HG03097 (cell line): ENCODE measurements at regions not wholly inside any gene's neighbourhood (a gene's known extent, or its start where the extent isn't known, plus 50 kb on each side); places are given as distances from the start of the nearest gene placed in this dataset.

Experiments used
- ATAC-seq: cut with Tn5 transposase; IDR thresholded peaks from one replicate; pipeline ENCODE4 v1.9.1; 2021; ENCODE audit not compliant: unreplicated experiment, low FRiP score

- no peak for ATAC-seq
Measured at GRCh38 chr21:28758042-28758882, 234.4 kb downstream of the LTN1 start.

DNA sequence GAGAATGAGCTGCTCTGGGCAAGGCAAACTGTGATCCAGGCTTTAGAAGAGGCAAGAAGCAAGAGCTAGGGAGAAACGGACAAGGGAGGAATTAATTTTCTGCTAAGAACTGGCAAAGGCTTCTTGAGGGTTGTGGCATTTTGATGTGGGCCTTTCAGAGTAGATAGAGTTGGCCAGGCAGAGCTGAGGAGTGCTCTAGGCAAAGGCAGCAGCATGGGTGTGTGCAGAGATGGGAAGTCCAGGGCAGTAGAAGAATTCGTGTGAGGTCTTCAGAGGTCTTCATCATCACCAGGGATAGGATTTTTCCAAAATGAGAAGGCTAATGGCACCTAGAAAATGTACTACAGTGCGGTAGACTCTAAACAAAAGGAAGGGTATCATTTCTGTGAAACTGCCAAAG is 237.8 kb downstream of the LTN1 start:
- ATAC-seq: no peak

DNA sequence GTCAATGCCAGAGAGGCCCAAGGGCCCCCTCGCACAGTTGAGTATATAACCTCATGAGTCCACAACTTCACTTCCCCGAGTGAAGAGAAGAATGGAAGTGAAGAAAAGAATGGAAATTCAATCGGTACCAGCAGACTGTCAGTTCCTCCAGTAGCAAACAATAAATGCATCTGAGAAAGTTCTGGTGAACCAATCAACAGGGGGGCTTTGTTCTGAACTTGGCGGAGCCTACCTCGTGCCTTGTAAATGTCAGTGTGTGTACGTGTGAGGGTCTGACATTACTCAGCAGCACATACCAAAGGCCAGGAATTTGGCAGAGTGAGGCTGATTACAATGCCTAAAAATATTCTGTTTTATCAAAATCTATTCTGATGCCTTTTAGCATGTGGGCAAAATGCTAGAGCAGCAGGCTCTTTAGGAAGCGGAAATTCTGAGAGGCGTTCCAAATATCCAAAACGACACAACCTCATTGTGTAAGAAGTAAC is 238.5 kb downstream of the LTN1 start:
- no peak for ATAC-seq

DNA sequence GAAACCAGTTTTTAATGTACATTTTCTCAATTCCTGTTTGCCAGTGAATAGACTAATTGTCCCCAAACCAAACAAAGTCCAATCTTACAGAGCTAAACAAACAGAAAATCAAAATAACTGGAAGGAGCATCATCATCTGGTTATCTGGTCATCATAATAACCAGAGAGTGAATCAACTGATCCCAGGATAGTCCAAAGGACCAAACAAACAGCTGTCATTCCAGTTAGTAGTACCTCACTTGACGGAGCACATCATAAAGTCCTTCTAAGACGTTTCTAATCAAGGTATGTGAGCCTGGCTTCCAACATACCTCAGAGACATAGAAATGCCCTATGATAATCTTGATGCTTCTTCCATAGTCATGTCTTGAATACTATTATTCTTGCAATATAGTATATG is 240.5 kb downstream of the LTN1 start:
- no peak for ATAC-seq

DNA sequence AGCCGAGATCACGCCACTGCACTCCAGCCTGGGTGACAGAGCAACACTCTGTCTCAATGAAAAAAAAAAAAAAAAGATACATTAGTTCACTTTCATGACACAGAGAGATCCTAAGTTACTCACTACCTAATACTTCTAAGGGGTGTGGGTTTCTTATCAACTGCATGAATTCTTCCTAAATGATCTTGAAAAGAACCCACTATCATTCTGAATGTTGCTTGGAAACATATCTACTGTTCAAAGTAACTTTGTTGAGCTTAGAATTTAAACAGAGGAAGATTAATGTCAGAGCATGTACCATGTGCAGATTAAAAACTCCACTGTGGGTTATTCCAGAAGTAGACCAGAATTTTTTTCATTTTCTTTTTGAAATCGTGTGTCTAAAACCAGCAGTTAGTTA is 241.5 kb downstream of the LTN1 start:
- ATAC-seq: no peak

DNA sequence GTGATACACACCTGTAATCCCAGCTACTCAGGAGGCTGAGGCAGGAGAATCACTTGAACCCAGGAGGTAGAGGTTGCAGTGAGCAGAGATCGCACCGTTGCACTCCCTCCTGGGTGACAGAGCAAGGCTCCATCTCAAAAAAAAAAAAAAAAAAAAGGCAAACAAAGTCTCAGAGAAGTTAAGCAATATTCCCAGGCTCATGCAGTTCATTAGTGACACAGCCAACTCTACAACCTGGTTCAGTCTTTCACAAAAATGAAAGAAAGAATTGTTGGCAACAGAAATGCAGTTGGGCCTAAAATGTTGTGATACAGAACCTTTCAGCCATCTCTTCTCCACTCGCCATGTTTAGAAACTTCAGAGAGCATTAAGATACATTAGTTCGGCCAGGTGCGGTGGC is 242.1 kb downstream of the LTN1 start:
- no peak for ATAC-seq

DNA sequence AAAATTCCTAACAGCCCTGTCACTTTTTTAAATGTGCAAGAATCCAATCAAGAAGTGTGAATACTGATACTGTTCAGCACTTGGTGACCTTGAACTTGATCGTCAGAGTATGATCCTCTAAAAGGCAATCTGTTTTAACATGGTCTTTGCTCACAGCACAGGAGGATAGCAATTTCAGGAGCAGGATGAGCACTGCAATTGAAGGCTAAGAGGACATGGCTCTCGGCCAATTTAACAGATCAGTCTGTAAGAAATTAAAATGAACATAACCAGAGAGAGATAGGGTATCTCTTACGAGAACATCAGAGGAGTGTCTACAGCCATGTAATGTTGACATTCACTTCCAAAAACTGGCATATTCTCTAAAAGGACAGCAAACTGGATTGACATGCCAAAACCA is 243.1 kb downstream of the LTN1 start:
- no peak for ATAC-seq

GRCh38 chr21:28747464-28747863 is 245.2 kb downstream of the LTN1 start:
- no peak for ATAC-seq

GRCh38 chr21:28746166-28746565 is 246.5 kb downstream of the LTN1 start:
- ATAC-seq: no peak

GRCh38 chr21:28745131-28746016 is 247.3 kb downstream of the LTN1 start:
- ATAC-seq: peak; percentile 84

DNA sequence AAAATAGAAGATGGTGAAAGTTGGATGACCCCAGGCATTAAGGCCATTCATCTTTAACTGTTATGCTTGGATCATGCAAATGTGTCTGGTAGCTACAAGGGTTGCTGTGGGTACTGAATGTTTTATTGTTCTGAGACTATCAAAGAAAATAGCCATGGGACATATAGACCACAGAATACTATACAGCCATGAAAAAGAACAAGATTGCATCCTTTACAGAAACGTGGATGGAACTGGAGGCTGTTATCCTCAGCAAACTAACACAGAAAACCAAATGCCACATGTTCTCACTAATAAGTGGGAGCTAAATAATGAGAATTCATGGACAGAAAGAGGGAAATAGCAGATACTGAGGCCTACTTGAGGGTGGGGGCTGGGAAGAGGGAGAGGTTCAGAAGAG is 249.0 kb downstream of the LTN1 start:
- no peak for ATAC-seq

- ATAC-seq: no peak
Measured at GRCh38 chr21:28742527-28742926, 250.2 kb downstream of the LTN1 start.

- no peak for ATAC-seq
Measured at GRCh38 chr21:28740125-28740524, 252.6 kb downstream of the LTN1 start.

DNA sequence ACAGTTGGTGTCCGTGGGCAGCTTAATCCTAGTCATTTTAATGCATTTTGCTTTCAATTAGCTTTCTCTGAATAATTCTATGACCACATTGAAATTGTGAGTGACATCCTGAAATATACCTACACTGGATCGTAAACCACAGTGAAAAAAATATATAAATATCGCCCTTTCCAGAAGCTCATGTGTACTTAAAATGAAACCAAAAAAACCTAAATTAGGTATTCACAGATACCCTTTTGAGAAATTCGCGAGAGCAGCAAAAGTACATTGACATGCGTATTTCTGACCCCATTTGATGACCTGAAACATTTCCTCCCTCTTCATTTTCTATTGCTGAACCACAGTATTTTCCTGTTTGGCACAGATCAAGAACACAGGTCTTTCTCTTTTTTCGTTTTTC is 253.8 kb downstream of the LTN1 start:
- no peak for ATAC-seq

- no peak for ATAC-seq
Measured at GRCh38 chr21:28738420-28738704, 254.3 kb downstream of the LTN1 start.

DNA sequence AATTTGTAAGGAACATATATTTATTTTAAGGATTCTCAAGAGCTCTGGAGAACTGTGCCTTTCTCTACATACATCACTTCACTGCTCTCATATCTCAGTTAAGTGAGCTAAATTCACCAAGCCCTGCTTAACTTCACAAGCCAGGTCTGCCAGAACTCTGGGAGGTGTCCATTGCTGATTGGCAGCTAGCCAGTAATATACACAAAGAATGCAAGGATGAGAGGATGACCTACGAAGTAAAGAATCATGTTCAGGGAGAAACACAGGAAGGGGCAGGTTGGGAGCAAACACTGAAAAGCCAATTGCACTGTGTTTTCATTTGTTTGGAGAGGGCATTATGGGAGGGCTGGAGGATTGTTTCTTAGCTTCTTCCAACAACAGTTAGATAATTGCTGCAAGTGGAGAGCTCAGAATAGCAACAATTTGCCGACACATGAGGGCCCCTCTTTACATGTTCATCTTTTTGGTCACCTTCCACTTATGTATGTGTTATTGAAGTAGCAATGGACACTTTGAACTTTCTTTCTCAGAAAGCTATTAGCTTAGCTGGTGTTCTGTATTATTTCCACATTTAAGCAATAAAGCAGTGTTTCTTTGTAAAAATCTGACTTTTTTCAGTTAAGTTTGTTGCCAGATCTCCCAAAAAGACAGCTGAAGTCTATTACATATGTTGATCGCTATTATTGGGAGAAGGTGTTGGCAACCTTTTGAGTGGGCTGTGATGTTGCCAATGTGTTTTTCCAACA is 254.8 kb downstream of the LTN1 start:
- ATAC-seq: no peak

DNA sequence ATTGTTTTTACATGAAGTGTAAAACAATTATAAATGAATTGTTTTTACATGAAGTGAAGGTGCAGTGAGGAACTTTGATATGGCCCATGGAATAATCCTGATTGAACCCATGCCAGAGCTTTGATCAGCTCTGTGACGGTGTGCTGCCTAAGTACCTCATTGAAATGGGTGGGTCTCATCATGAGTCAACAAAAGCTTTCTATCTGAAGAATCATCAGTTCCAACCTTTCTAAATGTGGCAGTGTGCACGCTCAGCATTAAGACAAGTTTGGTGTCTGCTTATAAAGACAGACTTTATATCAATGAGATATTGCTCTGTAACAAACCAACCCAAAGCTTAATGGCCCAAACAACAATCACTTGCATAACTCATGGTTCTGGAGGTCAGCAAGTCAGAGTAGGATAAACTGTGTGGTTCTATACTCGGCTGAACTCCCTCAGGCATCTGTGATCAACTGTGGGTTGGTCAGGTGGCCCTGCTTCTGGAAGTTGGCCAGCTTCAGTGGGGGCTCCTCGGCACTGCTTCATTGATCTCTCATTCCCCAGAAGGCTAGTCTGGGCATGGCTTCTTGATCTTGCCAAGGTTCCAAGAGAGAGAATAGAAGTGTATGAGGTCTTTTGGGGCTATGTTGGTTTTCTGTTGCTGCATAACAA is 258.0 kb downstream of the LTN1 start:
- no peak for ATAC-seq

DNA sequence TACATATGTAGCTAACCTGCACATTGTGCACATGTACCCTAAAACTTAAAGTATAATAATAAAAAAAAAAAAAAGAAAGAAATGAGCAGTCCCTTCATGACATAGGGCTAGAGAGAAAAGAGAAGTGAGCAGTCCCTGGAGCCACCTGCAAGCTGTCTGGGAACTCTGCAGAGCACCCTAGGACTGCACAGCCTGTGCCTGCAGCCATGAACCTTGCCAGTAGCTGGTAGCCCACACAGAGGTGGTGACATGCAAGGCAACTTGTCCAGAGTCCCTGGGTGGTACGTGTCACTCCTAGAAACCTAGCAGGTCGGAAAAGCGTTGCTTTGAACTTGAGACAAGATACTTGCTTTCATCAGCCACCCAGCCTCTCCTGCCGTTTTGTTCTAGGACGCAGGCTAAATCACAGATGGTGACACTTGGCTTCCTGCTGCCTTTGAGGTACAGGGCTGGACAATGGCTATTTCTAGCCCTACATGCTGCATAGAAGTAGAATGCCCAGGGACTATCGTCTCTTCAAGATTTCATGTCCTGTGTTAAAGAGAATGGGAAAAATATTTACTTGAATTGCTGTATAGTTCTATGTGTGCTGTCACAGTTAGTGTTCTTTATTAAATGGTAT is 260.9 kb downstream of the LTN1 start:
- no peak for ATAC-seq

- no peak for ATAC-seq
Measured at GRCh38 chr21:28729887-28730286, 262.8 kb downstream of the LTN1 start.

DNA sequence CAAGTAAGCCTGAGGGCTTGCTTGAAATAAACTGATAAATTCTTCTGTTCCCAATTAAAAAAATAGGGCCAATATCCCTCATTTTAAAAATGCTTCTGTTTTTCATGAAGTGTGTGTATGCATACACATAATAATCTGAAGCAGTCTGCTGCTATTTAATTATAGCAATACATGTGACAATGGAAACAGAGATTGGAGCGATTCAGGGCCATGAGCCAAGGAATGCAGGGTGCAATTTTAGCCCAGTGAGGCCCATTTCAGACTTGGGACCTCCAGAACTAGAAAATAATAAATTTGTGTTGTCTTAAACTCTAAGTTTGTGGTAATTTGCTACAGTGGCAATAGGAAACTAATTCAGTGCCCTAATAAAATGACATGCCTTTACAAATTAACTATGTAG is 264.9 kb downstream of the LTN1 start:
- no peak for ATAC-seq
